Colonic mucosa (tissue), 4 donors: ENCODE measurements at regions not wholly inside any gene's neighbourhood (a gene's known extent, or its start where the extent isn't known, plus 50 kb on each side); places are given as distances from the start of the nearest gene placed in this dataset.
A peak's percentile ranks its signal among the peaks of the same experiment; 100 is the strongest.
"Not testable (repeated sequence)": the region's sequence is repeated elsewhere in the genome, so short reads cannot be mapped to it uniquely, and the experiment has no call there.

Experiments
- DNase-seq: peaks from one replicate; pipeline ENCODE4 v3.0.0-alpha.2; 2020
- H3K27ac ChIP-seq: fragments of 200-600 bp; one replicate; pipeline ENCODE4 v1.8.0; 2021
- H3K27me3 ChIP-seq: fragments of 200-600 bp; one replicate; pipeline ENCODE4 v1.8.0; 2021
- H3K36me3 ChIP-seq: fragments of 200-600 bp; one replicate; pipeline ENCODE4 v1.8.0; 2021
- H3K4me1 ChIP-seq: fragments of 200-600 bp; one replicate; pipeline ENCODE4 v1.8.0; 2021; ENCODE audit warnings: mild to moderate bottlenecking
- H3K4me3 ChIP-seq: fragments of 200-600 bp; one replicate; pipeline ENCODE4 v1.8.0; 2021
- H3K9ac ChIP-seq, 2 donors: one replicate each; pipeline ENCODE4 v1.7.0; 2013; ENCODE audit warnings: control low read depth in 2 of 2, low read depth in 2 of 2, low read length in 2 of 2
- H3K9me3 ChIP-seq: fragments of 200-600 bp; one replicate; pipeline ENCODE4 v1.8.0; 2021
- intact Hi-C: fragments of 100-400 bp; cut with DNase I; formaldehyde crosslinking; loops from one replicate; pipeline ENCODE4 v1.14.1; 2022
- TF ChIP-seq, protein P1 (sequence below): fragments of 200-600 bp; IDR thresholded peaks from one replicate; pipeline ENCODE4 v1.8.0; 2022; ENCODE audit warnings: antibody characterized with exemption, mild to moderate bottlenecking
- donor health status: healthy.
- donor health status: DM: no; HTN: no; CAD: no.
- donor health status: DM: no; HTN: no; CAD: no.

DNA sequence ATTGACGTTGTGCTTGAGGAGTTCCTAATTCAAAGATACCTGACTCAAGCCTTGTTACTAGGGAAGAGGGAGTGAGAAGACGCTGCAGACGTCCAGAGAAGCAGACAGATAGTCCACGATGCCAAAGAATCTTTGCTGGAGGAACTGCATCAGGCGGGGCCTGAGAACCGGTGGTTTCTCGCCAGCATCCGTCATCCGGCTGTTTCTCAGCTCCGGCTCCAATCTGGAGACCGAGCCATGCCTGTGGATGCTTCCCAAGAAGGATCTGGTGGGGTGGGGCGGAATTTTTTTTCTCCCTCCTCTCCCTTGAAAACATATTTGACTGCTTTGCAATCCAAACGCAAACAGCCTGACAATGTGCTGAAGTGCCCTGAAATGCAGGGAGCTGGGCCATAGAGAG is 125.8 kb upstream of the SRSF6 start:
- TF ChIP-seq, protein P1, sequence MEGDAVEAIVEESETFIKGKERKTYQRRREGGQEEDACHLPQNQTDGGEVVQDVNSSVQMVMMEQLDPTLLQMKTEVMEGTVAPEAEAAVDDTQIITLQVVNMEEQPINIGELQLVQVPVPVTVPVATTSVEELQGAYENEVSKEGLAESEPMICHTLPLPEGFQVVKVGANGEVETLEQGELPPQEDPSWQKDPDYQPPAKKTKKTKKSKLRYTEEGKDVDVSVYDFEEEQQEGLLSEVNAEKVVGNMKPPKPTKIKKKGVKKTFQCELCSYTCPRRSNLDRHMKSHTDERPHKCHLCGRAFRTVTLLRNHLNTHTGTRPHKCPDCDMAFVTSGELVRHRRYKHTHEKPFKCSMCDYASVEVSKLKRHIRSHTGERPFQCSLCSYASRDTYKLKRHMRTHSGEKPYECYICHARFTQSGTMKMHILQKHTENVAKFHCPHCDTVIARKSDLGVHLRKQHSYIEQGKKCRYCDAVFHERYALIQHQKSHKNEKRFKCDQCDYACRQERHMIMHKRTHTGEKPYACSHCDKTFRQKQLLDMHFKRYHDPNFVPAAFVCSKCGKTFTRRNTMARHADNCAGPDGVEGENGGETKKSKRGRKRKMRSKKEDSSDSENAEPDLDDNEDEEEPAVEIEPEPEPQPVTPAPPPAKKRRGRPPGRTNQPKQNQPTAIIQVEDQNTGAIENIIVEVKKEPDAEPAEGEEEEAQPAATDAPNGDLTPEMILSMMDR = no peak
- no peak overlapping the region for H3K9ac ChIP-seq
- no peaks in the 10 kb centered on the region for H3K4me1 ChIP-seq
- H3K27me3 ChIP-seq = no peaks in the 10 kb centered on the region
- no peaks in the 10 kb centered on the region for H3K9me3 ChIP-seq
- no peak overlapping the region for H3K4me3 ChIP-seq
- intact Hi-C loops = no loop called here
- DNase-seq = no peak
- no peaks in the 10 kb centered on the region for H3K36me3 ChIP-seq
- H3K27ac ChIP-seq = no peak overlapping the region

DNA sequence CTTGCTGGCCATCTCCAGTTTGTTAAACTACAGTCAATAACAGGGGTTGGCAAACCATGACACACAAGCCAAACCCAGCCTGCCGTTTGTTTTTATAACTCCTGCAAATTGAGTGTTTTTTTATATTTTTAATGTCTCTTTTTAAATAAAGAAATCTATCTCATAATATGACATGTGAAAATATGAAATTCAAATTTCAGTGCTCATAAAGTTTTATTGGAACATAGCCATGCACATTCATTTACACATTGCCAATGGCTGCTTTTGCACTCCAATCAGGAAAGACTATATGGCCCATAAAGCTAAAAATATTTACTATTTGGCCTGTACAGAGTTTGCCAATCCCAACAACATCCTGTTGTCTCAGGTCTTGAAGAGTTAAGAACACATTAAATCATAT is 129.0 kb upstream of the SRSF6 start:
- intact Hi-C loops = no loop called here

DNA sequence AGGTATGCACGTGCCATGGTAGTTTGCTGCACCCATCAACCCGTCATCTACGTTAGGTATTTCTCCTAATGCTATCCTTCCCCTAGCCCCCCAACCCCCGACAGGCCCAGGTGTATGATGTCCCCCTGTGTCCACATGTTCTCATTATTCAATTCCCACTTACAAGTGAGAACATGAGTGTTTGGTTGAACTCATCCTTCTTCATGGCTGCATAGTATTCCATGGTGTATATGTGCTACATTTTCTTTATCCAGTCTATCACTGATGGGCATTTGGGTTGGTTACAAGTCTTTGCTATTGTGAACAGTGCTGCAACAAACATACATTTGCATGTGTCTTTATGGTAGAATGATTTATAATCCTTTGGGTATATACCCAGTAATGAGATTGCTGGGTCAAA is 130.5 kb upstream of the SRSF6 start:
- H3K9ac ChIP-seq, H3K27me3 ChIP-seq, H3K4me3 ChIP-seq, intact Hi-C loops, DNase-seq, H3K4me1 ChIP-seq, H3K36me3 ChIP-seq, H3K9me3 ChIP-seq, H3K27ac ChIP-seq: not testable (repeated sequence)

More for the DNA sequence above, 129.0 kb upstream of the SRSF6 start:
- H3K9ac ChIP-seq = no peak overlapping the region
- H3K4me1 ChIP-seq = no peaks in the 10 kb centered on the region
- no peak for DNase-seq
- H3K27me3 ChIP-seq = no peaks in the 10 kb centered on the region
- no peaks in the 10 kb centered on the region for H3K9me3 ChIP-seq
- no peak overlapping the region for H3K4me3 ChIP-seq
- H3K36me3 ChIP-seq = no peaks in the 10 kb centered on the region
- TF ChIP-seq, protein P1 = no peak
- no peak overlapping the region for H3K27ac ChIP-seq

DNA sequence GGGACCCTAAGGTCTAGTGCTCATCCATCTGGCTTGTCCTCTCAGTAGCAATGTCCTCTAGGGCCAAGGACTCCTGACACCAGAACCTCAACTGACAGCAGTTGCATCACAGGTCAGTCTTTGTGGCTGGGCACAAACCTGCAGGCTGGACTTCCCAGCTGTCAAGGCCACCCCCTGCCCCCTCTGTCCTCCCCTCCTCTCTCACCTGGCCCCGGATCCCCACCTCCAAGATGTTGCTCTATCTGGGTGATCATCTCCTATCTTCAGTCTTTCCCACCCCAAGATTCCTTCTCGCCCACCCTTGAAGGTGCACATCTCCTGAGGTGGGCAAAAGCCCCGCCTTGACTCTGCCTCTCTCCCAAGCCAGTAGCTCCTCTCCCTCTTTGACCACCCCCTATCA is 131.8 kb upstream of the SRSF6 start:
- no peak overlapping the region for H3K9ac ChIP-seq
- H3K9me3 ChIP-seq = no peaks in the 10 kb centered on the region
- no peaks in the 10 kb centered on the region for H3K36me3 ChIP-seq

DNA sequence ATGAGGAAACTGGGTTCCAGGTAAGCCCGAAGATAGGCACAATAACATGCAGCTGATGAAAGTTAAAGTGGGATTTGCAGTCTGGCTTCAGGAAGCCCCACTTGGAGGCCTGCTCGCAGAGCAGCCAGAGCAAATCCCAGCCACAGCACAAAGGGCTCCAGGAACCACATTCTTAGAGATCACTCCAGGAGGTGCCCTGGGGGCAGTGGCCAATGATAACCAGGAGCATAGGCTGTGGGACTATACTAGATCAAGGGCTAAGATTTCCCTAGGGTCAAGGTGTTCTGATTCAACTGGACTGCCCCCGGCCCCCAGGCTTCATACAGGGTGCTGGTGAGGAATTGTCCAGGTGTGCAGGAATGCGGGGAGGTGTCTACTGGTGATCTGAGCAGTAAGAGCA is 133.9 kb upstream of the PTPRT start:
- H3K9me3 ChIP-seq = no peaks in the 10 kb centered on the region
- H3K9ac ChIP-seq = no peak overlapping the region
- no peaks in the 10 kb centered on the region for H3K27me3 ChIP-seq
- intact Hi-C loops = no loop called here
- H3K4me1 ChIP-seq = no peaks in the 10 kb centered on the region
- DNase-seq = no peak
- TF ChIP-seq, protein P1 = no peak
- H3K36me3 ChIP-seq = no peaks in the 10 kb centered on the region
- H3K27ac ChIP-seq = no peak overlapping the region
- no peak overlapping the region for H3K4me3 ChIP-seq

More for the DNA sequence above, 131.8 kb upstream of the SRSF6 start:
- Histone ChIP-seq H3K4me1 (no peaks in the 10 kb centered on the region), H3K27ac (no peak overlapping the region), H3K4me3 (no peak overlapping the region), H3K27me3 (no peaks in the 10 kb centered on the region)
- no peak for DNase-seq
- intact Hi-C loops = no loop called here
- TF ChIP-seq, protein P1 = no peak

DNA sequence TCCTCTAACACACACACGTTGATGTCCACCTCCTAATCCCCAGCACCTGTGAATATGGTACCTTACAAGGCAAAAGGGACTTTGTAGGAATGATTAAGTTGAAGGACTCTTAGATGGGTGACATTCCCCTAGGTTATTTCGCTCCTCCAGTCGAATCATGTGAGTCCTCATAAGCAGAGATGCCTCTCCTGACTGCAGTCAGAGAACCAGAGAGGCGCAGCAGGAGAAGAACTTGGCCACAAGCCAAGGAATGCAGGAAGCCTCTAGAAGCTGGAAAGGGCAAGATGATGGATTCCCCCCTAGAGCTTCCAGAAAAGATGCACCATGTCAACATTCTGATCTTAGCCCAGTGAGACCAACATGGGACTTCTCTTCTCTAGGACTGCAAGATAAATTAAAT is 133.1 kb upstream of the PTPRT start:
- intact Hi-C loops = no loop called here
- peak; percentile 21 for DNase-seq

More for the DNA sequence above, 133.1 kb upstream of the PTPRT start:
- Histone ChIP-seq H3K9me3 (no peaks in the 10 kb centered on the region), H3K4me1 (no peaks in the 10 kb centered on the region), H3K9ac (no peak overlapping the region), H3K27ac (no peak overlapping the region), H3K4me3 (no peak overlapping the region), H3K36me3 (no peaks in the 10 kb centered on the region), H3K27me3 (no peaks in the 10 kb centered on the region)
- TF ChIP-seq, protein P1 = no peak
